ENCODE measurements at regions not wholly inside any gene's neighbourhood (a gene's known extent, or its start where the extent isn't known, plus 50 kb on each side); places are given as distances from the start of the nearest gene placed in this dataset.

DNA sequence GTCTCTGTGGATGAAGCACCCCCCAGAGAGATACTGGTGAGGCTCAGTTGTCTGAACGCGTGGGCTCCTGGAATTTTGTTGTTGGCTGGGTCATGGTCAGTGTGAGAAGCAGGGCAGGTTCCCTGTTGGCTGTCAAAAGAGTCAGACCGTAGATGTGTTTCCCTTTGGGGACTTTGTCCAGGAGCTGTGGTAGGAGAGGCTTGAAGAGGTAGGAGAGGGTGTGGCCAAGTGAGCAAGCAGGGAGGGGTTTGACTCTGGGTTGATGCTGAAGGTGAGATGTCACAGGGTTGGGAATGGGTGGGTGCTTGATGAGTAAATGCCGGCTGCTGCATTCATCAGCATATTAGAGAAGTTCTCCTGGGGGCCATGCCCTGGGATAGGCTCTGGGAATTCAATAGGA is 803.2 kb downstream of the TBC1D22A start:
- TF ChIP-seq, protein P1, sequence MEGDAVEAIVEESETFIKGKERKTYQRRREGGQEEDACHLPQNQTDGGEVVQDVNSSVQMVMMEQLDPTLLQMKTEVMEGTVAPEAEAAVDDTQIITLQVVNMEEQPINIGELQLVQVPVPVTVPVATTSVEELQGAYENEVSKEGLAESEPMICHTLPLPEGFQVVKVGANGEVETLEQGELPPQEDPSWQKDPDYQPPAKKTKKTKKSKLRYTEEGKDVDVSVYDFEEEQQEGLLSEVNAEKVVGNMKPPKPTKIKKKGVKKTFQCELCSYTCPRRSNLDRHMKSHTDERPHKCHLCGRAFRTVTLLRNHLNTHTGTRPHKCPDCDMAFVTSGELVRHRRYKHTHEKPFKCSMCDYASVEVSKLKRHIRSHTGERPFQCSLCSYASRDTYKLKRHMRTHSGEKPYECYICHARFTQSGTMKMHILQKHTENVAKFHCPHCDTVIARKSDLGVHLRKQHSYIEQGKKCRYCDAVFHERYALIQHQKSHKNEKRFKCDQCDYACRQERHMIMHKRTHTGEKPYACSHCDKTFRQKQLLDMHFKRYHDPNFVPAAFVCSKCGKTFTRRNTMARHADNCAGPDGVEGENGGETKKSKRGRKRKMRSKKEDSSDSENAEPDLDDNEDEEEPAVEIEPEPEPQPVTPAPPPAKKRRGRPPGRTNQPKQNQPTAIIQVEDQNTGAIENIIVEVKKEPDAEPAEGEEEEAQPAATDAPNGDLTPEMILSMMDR (IDR thresholded peaks at IDR 0.05; ENCODE audit: low read depth, low read length) = no peak
- TF ChIP-seq POLR2A (IDR thresholded peaks at IDR 0.05; ENCODE audit: extremely low read depth, insufficient read length) (no peak), MYC (IDR thresholded peaks at IDR 0.05; ENCODE audit: low read depth, low read length) (no peak)
- TF ChIP-seq, protein P2, sequence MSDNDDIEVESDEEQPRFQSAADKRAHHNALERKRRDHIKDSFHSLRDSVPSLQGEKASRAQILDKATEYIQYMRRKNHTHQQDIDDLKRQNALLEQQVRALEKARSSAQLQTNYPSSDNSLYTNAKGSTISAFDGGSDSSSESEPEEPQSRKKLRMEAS (IDR thresholded peaks at IDR 0.05; ENCODE audit: low read depth, low read length) = no peak

All from NB4 (cell line).